Endothelial cell of umbilical vein (primary cell): ENCODE measurements at regions not wholly inside any gene's neighbourhood (a gene's known extent, or its start where the extent isn't known, plus 50 kb on each side); places are given as distances from the start of the nearest gene placed in this dataset.

Source experiments
- EZH2 ChIP-seq: IDR thresholded peaks from 2 replicates; pipeline ENCODE4 v1.6.1; 2012; ENCODE audit warnings: borderline replicate concordance, low read depth, mild to moderate bottlenecking, moderate library complexity, low read length, inconsistent platforms; ENCODE audit not compliant: severe bottlenecking
- FOS ChIP-seq: IDR thresholded peaks from 2 replicates; pipeline ENCODE4 v1.6.1; 2011; ENCODE audit warnings: mild to moderate bottlenecking, low read length, moderate library complexity, borderline replicate concordance; ENCODE audit not compliant: insufficient read depth
- GATA2 ChIP-seq: IDR thresholded peaks from 2 replicates; pipeline ENCODE4 v1.7.0; 2011; ENCODE audit warnings: low read depth, mild to moderate bottlenecking, moderate library complexity, mixed read lengths, low read length; ENCODE audit not compliant: insufficient read length, insufficient read depth
- MYC ChIP-seq: IDR thresholded peaks from one replicate; pipeline ENCODE4 v1.6.1; 2011; ENCODE audit warnings: mild to moderate bottlenecking, low read depth, low read length
- POLR2A ChIP-seq: IDR thresholded peaks from 2 replicates; pipeline ENCODE4 v1.6.1; 2012; ENCODE audit warnings: low read depth, mild to moderate bottlenecking, control low read depth, low read length
- POLR2AphosphoS5 ChIP-seq: IDR thresholded peaks from 2 replicates; pipeline ENCODE4 v1.6.1; 2012; ENCODE audit warnings: low read depth, mild to moderate bottlenecking, control low read depth, low read length, moderate library complexity; ENCODE audit not compliant: insufficient read depth
- TF ChIP-seq, protein P1 (sequence below), 2 donors: IDR thresholded peaks; 1 replicate in 1 of 2; 2 replicates in 1 of 2; pipeline ENCODE4 v1.5.1; 2011; ENCODE audit warnings: low read length in 2 of 2, mild to moderate bottlenecking in 2 of 2, moderate library complexity in 2 of 2, control low read depth in 1 of 2, inconsistent platforms in 1 of 2, low read depth in 1 of 2; ENCODE audit not compliant: insufficient read depth in 1 of 2; ENCODE audit errors: extremely low read depth in 1 of 2
- TF ChIP-seq, protein P2 (sequence below): IDR thresholded peaks from 2 replicates; pipeline ENCODE4 v1.6.1; 2011; ENCODE audit not compliant: insufficient read depth, insufficient read length

DNA sequence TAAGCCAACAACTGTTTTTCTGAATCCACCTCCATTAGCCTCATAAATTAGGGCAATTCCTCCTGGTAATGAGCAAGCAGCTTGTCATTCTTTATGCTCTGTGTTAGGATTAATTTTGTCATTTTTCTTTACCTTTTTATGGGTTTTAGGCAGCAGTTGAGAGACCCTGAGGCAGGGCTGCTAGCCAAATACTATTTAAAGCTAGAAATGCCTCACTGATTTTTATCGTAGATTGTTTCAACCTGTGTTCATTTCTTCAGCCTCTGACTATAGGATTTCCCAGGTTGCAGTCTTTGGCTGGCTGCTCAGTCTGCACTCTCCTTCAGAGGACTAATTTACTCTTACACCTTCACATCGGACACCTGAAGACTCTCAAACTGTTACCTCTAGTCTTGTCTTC, 61.9 kb upstream of the RABGAP1L start:
- TF ChIP-seq, protein P1, sequence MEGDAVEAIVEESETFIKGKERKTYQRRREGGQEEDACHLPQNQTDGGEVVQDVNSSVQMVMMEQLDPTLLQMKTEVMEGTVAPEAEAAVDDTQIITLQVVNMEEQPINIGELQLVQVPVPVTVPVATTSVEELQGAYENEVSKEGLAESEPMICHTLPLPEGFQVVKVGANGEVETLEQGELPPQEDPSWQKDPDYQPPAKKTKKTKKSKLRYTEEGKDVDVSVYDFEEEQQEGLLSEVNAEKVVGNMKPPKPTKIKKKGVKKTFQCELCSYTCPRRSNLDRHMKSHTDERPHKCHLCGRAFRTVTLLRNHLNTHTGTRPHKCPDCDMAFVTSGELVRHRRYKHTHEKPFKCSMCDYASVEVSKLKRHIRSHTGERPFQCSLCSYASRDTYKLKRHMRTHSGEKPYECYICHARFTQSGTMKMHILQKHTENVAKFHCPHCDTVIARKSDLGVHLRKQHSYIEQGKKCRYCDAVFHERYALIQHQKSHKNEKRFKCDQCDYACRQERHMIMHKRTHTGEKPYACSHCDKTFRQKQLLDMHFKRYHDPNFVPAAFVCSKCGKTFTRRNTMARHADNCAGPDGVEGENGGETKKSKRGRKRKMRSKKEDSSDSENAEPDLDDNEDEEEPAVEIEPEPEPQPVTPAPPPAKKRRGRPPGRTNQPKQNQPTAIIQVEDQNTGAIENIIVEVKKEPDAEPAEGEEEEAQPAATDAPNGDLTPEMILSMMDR (IDR thresholded peaks at IDR 0.05; ENCODE audit: extremely low read depth in 1 of 2, insufficient read depth in 1 of 2, low read depth in 1 of 2, low read length in 2 of 2), result no peak
- no peak for TF ChIP-seq GATA2
- no peak for TF ChIP-seq FOS
- no peak for TF ChIP-seq POLR2A
- no peak for TF ChIP-seq POLR2AphosphoS5
- no peak for TF ChIP-seq EZH2
- TF ChIP-seq, protein P2, sequence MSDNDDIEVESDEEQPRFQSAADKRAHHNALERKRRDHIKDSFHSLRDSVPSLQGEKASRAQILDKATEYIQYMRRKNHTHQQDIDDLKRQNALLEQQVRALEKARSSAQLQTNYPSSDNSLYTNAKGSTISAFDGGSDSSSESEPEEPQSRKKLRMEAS, result no peak
- TF ChIP-seq MYC, result no peak
